ENCODE measurements at regions not wholly inside any gene's neighbourhood (a gene's known extent, or its start where the extent isn't known, plus 50 kb on each side); places are given as distances from the start of the nearest gene placed in this dataset.

- peak; percentile 39 for DNase-seq
Measured at GRCh38 chr4:175560604-175561003, 251.5 kb downstream of the GPM6A start.

GRCh38 chr4:175561696-175562095 lies 250.4 kb downstream of the GPM6A start:
- no peak for DNase-seq

- no peak for DNase-seq
Measured at GRCh38 chr4:175562111-175562510, 250.0 kb downstream of the GPM6A start.

GRCh38 chr4:175562542-175562941 lies 249.5 kb downstream of the GPM6A start:
- no peak for DNase-seq

Measured in NCI-H748 treated with DMSO at 0.1 percent for 48 hours (cell line).